ENCODE measurements at regions not wholly inside any gene's neighbourhood (a gene's known extent, or its start where the extent isn't known, plus 50 kb on each side); places are given as distances from the start of the nearest gene placed in this dataset.

DNA sequence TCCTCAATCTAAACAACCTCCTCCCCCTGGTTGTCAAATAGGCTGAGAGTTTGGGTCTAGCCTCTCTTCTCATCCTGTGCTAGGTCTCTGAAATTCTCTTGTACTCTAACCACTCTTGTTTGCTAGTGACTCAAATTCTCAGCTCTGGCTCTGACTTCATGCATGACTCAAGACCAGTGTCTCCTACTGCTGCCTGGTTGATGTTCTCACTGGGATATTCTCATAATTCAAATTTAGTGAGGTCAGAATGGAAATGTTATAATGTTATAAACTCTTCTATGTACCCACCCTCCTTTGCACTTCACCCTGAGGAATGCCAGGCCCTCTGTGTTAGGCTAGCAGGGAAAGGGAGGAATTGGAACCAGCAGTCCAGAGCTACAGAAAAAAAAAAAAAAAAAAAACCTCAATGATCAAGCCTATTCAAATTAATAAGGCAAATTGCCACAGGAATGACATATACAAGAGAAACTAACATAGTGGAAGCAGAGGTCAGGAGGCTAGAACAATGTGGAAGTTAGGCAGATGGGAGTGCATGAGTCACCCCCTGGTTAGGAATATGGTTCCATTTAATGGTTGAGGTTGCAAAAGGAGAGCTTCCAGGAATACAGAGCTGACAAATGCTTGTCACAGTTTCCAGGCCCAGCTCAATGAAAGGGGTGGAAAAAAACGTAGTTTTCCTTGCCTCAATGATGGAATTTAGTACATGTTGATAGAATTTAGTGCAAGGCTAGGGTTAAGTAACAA, 459.5 kb downstream of the RMST start:
- DNase-seq (ENCODE audit: low read depth in 1 of 2, low spot score in 1 of 2), result no peak

DNA sequence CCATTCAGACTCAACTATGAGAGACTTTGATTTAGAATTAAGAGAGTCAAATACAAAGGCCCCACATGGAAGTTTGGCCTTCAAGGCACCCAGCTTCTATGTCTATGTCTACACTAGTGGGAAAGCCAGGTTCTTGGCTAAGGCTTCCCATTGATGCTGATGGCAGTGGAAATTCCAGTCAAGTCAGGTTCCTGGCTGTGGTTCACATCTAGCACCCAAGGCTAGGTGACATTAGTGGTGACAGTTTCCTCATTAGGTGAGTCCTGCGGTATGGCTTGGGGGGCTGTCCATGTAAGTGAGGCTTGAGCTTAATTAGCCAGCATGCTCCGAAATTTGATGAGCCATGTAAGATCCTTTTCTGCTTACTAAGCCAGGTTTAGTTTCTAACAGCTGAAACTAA, 460.9 kb downstream of the RMST start:
- DNase-seq (ENCODE audit: low read depth in 1 of 2, low spot score in 1 of 2), result no peak

- DNase-seq (ENCODE audit: low read depth in 1 of 2, low spot score in 1 of 2), result no peak
Measured at GRCh38 chr12:97924122-97924521, 461.5 kb downstream of the RMST start.

DNA sequence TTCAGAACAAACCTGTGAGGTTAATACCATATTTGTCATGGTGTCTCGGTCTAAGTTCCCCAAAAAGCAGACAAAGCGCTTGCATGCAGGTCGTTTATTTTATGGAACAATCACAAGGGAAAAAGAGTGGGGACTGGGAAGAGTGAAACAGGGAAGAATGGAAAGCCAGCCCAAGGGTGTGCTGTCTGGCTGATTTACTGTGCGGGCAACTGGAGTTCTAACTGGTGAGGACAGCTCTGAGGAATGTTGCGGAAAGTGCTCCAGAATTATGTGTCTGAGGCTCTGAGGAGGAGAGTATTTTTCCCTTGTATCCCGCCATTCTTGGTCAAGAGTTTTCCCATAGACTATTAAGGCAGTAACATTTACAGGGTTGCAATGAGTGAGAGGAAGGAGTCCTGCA, 465.4 kb downstream of the RMST start:
- no peak for DNase-seq (ENCODE audit: low read depth in 1 of 2, low spot score in 1 of 2)

DNA sequence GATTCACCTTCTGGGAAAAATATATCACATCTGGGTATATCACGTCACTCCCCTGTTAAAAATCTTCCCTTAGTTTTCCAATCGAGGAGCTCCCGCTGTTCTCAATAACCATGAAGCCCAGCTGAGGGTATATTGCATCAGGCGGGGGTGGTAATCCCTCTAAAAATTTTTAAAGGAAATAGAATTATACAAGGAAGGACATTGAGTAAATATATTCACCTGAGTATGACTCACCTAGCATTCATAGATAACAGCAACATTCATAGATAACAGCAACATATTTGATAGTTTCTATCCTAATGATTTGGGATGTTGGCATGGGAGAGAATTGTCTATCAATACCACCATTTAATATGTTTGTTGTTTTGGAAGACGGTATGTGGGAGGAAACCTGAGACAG, 473.6 kb downstream of the RMST start:
- no peak for DNase-seq (ENCODE audit: low read depth in 1 of 2, low spot score in 1 of 2)

- no peak for DNase-seq (ENCODE audit: low read depth in 1 of 2, low spot score in 1 of 2)
Measured at GRCh38 chr12:97938031-97938430, 475.4 kb downstream of the RMST start.

DNA sequence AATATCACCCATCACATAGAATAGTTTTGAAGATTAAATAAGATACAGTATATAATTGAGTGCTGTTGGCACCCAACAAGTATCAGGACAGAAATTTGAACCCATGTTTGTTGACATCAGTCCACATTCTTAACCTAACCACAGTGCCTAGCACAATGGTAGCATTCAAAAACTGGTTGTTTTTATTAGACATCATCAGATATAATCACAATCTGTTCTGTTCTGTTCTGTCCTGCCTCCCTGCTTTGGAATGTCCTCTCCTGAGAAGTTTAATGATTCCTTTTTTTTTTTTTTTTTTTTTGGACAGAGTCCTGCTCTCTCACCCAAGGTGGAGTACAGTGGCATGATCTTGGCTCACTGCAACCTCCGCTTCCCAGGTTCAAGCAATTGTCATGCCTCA, 476.6 kb downstream of the RMST start:
- DNase-seq (ENCODE audit: low read depth in 1 of 2, low spot score in 1 of 2), result no peak

GRCh38 chr12:97940105-97940504, 477.5 kb downstream of the RMST start:
- DNase-seq (ENCODE audit: low read depth in 1 of 2, low spot score in 1 of 2), result no peak

DNA sequence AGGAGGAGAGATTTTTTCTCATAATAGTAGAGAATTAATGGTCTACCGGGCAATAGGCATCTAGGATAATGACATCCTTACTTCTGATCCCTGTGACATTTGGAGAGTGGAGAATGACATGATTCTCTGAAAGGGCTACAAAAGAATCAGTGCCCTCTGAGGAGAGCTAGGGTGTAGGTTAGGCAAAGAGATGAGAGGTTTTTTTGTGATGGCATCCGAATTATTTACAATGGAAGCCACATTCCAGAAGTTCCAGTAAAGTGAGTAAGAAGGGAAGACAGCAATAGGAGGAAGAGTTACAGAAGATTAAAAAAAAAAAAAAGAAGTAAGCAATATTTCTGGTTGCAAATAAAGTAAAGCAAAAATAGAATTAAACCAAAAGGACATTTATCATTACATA, 478.0 kb downstream of the RMST start:
- no peak for DNase-seq (ENCODE audit: low read depth in 1 of 2, low spot score in 1 of 2)

GRCh38 chr12:97941686-97942354, 479.2 kb downstream of the RMST start:
- no peak for DNase-seq (ENCODE audit: low read depth in 1 of 2, low spot score in 1 of 2)

- no peak for DNase-seq (ENCODE audit: low read depth in 1 of 2, low spot score in 1 of 2)
Measured at GRCh38 chr12:97943359-97943758, 480.8 kb downstream of the RMST start.

GRCh38 chr12:97944576-97944975, 482.0 kb downstream of the RMST start:
- no peak for DNase-seq (ENCODE audit: low read depth in 1 of 2, low spot score in 1 of 2)

DNA sequence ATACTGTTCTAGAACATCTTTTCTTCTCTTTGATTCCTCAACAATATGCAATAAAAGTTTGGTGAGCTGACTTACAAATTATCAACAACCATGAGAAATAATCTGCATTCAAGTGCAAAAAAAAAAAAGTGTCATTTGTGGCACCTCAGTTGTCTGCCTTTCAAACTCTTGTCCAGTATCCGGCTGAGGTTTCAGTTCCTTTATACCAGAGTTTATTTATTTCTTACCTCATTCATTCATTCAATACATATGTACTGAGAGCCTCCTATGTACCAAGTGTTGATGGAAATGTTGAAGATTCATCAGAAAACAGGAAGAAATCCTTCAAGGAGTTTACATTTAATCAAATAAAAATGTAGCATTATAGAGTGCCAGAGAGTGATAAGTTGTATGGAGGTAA, 484.1 kb downstream of the RMST start:
- no peak for DNase-seq (ENCODE audit: low read depth in 1 of 2, low spot score in 1 of 2)

DNA sequence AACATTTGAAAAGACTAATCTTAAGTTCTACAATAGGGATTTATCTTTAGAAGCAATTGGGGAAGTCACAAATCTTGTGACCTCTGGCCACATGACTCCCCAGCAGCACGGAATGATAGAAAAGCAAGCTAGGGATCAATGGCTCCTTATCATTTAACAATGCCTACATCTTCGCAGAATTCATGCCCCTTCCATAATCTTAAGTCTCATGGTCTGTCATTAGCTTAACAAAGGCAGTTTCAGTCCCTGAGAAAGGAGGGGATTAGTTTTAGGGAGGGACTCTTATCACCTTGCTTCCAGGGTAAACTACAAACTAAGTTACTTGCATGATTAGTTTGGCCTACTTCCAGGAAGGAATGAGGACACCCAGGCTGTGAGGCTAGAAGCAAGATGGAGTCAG, 486.0 kb downstream of the RMST start:
- DNase-seq (ENCODE audit: low read depth in 1 of 2, low spot score in 1 of 2), result no peak

DNA sequence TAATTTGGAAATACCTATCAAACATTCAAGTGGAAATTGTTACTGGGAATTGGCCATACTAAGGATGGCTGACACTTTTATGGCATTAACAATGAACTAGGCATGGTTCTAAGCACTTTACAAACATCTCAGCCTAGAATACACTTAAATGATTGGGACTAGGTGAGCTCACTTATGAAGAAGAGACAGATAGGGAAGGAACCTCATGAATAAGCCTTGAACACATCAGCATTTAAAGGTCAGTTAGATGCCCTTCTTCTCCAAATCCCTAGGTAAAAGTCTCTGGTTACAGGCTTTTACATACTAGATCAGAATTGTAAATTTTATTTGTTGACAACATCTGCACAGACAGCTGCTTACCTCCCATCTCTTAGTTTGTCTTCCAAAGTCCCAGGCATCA, 488.6 kb downstream of the RMST start:
- no peak for DNase-seq (ENCODE audit: low read depth in 1 of 2, low spot score in 1 of 2)

DNA sequence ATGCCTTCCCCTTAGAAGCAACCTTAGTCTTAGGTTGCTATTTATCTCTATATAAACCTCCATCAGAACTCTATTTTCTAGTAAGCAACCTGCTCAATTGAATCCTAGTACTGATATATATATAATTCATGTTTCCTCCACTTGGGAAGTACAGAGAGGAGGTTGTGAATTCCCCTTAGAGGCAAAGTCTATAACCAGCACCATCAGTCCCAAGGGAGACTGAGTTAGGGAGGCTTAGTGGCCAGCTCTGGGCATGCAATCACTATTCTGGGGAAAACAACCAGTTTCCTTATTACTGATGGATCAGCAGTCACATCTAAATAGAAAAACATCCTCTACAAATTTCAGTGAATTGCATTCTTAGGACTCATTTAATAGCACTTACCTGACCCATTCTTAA, 489.1 kb downstream of the RMST start:
- no peak for DNase-seq (ENCODE audit: low read depth in 1 of 2, low spot score in 1 of 2)

DNA sequence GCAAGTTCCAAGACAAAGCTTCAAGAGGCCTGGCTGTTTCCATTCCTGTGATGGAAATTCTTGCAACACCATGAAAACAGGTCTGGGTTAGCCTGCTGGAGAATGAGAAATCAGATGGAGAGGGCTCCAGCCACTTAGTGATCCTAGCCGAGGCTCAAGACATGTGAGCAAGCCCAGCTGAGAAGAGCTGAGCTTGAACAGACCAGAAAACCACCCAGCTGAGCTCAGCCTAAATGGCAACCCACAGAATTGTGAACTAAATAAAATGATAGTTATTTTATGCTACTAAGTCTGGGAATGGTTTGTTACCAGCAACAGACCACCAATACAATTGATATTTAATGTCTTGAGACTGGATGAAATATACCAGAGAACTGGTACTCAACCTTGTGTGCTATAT, 494.5 kb downstream of the RMST start:
- no peak for DNase-seq (ENCODE audit: low read depth in 1 of 2, low spot score in 1 of 2)

DNA sequence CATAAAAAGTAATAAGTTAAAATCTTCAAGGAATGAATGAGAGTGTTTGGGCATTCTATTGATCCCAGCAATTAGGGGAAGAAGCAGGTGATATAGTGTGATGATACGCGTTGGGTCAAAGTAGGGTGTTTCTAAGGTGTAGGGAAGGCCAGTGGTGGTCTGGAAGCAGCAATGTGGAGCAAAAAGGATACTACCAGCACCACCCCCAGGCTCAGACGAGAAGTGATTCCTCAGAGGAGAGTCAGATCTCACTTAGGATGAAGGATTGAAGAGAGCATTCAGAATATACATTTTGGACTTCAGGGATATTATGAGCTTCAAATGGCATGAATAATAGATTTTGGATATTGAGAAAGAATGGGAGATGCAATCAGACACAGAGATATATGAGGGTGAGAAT, 497.6 kb downstream of the RMST start:
- DNase-seq (ENCODE audit: low read depth in 1 of 2, low spot score in 1 of 2), result no peak

DNA sequence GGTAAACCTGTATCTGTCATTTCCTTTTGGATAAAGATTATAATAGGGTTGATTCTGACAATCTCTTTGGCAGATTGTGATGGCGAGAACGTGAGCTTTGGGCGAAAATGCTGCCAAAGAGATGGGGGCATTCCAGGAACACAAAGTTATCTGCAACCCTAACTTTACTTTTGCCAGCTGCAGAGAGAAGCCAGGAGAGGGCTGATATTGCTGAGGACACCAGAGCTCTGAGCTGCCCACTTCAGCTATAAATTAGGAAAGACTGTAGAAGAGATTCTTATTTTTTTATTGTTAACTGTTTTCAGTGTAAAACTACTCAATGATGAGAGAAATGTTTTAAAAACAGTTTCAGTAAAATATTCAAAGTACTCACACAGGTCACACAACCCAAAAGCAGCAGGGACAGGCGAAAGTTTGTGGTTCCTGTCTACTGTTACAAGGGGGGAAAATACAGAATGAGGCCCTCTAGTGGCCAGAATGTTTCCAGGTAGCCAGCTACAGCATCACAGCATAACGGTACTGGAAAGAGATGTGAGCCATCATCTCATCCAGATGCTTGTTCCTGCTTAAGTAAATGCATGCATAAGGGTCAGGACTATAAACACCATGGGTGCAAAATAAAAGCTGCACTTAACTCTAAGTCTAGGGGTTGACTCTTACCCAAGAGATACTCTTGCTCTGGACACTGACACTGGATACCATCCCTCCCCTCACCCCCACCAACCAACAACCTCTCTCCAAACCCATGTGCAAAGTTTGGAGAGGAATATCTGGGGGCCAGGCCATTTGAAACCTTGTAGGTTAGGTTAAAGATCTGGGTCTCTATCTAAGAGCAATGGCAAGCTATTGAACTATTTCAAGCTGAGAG, 498.4 kb downstream of the RMST start:
- DNase-seq (ENCODE audit: low read depth in 1 of 2, low spot score in 1 of 2), result no peak

GRCh38 chr12:97967831-97968230, 505.2 kb downstream of the RMST start:
- no peak for DNase-seq (ENCODE audit: low read depth in 1 of 2, low spot score in 1 of 2)

GRCh38 chr12:97968641-97969197, 506.1 kb downstream of the RMST start:
- no peak for DNase-seq (ENCODE audit: low read depth in 1 of 2, low spot score in 1 of 2)

Measured in stimulated activated CD4-positive, alpha-beta T cell treated with anti-CD3 and anti-CD28 coated beads, Interleukin-15, amount 100 ng/mL, for 1 hour (primary cell).